HG03354 (cell line): ENCODE measurements at regions not wholly inside any gene's neighbourhood (a gene's known extent, or its start where the extent isn't known, plus 50 kb on each side); places are given as distances from the start of the nearest gene placed in this dataset.

Experiments
- ATAC-seq: cut with Tn5 transposase; IDR thresholded peaks from one replicate; pipeline ENCODE4 v1.9.1; 2021; ENCODE audit warnings: mild to moderate bottlenecking; ENCODE audit not compliant: unreplicated experiment, poor library complexity, severe bottlenecking

- no peak for ATAC-seq
Measured at GRCh38 chr2:34481542-34481941, 882.4 kb upstream of the FAM98A start.

- ATAC-seq = no peak
Measured at GRCh38 chr2:34480366-34480765, 881.3 kb upstream of the FAM98A start.

- ATAC-seq = no peak
Measured at GRCh38 chr2:34475156-34475555, 876.1 kb upstream of the FAM98A start.

GRCh38 chr2:34474646-34475045 is 875.5 kb upstream of the FAM98A start:
- ATAC-seq = no peak

GRCh38 chr2:34447097-34447496 is 848.0 kb upstream of the FAM98A start:
- ATAC-seq = no peak

GRCh38 chr2:34423301-34423700 is 824.2 kb upstream of the FAM98A start:
- ATAC-seq = no peak

- no peak for ATAC-seq
Measured at GRCh38 chr2:34419856-34420255, 820.8 kb upstream of the FAM98A start.

- no peak for ATAC-seq
Measured at GRCh38 chr2:34416856-34417255, 817.8 kb upstream of the FAM98A start.

GRCh38 chr2:34414856-34415255 is 815.8 kb upstream of the FAM98A start:
- no peak for ATAC-seq

GRCh38 chr2:34408100-34408499 is 809.0 kb upstream of the FAM98A start:
- no peak for ATAC-seq

- ATAC-seq = no peak
Measured at GRCh38 chr2:34403512-34403911, 804.4 kb upstream of the FAM98A start.

GRCh38 chr2:34402376-34402775 is 803.3 kb upstream of the FAM98A start:
- ATAC-seq = no peak

GRCh38 chr2:34401186-34401585 is 802.1 kb upstream of the FAM98A start:
- ATAC-seq = no peak

- no peak for ATAC-seq
Measured at GRCh38 chr2:34388446-34388845, 789.3 kb upstream of the FAM98A start.

- ATAC-seq = no peak
Measured at GRCh38 chr2:34387536-34387935, 788.4 kb upstream of the FAM98A start.

GRCh38 chr2:34379586-34379985 is 780.5 kb upstream of the FAM98A start:
- ATAC-seq = no peak

- ATAC-seq = no peak
Measured at GRCh38 chr2:34373586-34374233, 774.6 kb upstream of the FAM98A start.

GRCh38 chr2:34372967-34373366 is 773.9 kb upstream of the FAM98A start:
- no peak for ATAC-seq

- no peak for ATAC-seq
Measured at GRCh38 chr2:34371711-34372110, 772.6 kb upstream of the FAM98A start.

- no peak for ATAC-seq
Measured at GRCh38 chr2:34368304-34368703, 769.2 kb upstream of the FAM98A start.

- no peak for ATAC-seq
Measured at GRCh38 chr2:34365932-34366331, 766.8 kb upstream of the FAM98A start.

GRCh38 chr2:34365512-34365911 is 766.4 kb upstream of the FAM98A start:
- no peak for ATAC-seq
